Lower leg skin (tissue), 3 donors: ENCODE measurements at regions not wholly inside any gene's neighbourhood (a gene's known extent, or its start where the extent isn't known, plus 50 kb on each side); places are given as distances from the start of the nearest gene placed in this dataset.

Experiments
- POLR2A ChIP-seq, 2 donors: fragments of 450-650 bp; IDR thresholded peaks; one replicate each; pipeline ENCODE4 v1.6.1; 2016 to 2017; ENCODE audit warnings: antibody characterized with exemption in 2 of 2, mild to moderate bottlenecking in 1 of 2, moderate library complexity in 1 of 2
- TF ChIP-seq, protein P1 (sequence below), 3 donors: fragments of 450-650 bp; IDR thresholded peaks; one replicate each; pipeline ENCODE4 v1.5.1; 2016; ENCODE audit warnings: antibody characterized with exemption in 3 of 3, mild to moderate bottlenecking in 3 of 3, moderate library complexity in 2 of 3

DNA sequence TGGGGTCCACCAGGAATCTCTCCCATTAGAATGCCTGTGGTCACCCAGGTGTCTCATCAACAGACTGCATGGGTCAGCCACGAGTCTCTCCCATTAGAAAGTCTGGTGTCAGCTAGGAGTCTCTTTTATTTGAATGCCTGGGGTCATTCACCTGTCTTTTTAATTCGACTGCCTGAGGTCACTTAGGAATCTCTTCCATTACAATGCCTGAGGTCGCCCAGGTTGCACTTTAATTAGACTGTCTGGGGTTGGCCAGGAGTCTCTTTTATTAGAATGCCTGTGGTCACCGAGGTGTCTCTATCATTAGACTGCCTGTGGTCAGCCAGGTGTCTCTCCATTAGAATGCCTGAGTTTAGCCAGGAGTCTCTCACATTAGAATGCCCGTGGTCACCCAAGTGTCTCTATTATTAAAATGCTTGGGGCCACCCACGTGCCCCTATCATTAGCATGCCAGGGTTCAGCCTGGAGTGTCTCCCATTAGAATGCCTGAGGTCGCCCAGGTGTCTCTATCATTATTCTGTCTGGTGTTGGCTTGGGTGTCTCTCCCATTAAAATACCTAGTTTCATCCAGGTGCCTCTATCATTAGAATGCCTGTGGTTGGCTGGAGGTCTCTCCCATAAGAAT lies 1474.3 kb downstream of the UQCRFS1 start:
- TF ChIP-seq, protein P1, sequence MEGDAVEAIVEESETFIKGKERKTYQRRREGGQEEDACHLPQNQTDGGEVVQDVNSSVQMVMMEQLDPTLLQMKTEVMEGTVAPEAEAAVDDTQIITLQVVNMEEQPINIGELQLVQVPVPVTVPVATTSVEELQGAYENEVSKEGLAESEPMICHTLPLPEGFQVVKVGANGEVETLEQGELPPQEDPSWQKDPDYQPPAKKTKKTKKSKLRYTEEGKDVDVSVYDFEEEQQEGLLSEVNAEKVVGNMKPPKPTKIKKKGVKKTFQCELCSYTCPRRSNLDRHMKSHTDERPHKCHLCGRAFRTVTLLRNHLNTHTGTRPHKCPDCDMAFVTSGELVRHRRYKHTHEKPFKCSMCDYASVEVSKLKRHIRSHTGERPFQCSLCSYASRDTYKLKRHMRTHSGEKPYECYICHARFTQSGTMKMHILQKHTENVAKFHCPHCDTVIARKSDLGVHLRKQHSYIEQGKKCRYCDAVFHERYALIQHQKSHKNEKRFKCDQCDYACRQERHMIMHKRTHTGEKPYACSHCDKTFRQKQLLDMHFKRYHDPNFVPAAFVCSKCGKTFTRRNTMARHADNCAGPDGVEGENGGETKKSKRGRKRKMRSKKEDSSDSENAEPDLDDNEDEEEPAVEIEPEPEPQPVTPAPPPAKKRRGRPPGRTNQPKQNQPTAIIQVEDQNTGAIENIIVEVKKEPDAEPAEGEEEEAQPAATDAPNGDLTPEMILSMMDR (IDR thresholded peaks at IDR 0.05): no peak
- no peak for TF ChIP-seq POLR2A (IDR thresholded peaks at IDR 0.05)
